H9 (cell line): ENCODE measurements at regions not wholly inside any gene's neighbourhood (a gene's known extent, or its start where the extent isn't known, plus 50 kb on each side); places are given as distances from the start of the nearest gene placed in this dataset.

Source experiments
- DNase-seq: peaks from one replicate; pipeline ENCODE4 v3.0.0-alpha.2; 2017
- H2AFZ ChIP-seq: one replicate; pipeline ENCODE4 v1.6.1; 2013; ENCODE audit warnings: mild to moderate bottlenecking, low read length, control low read depth, moderate library complexity
- H2AK5ac ChIP-seq: 2 replicates; pipeline ENCODE4 v1.6.1; 2013; ENCODE audit warnings: low read length, control low read depth, mixed read lengths; ENCODE audit not compliant: insufficient read length
- H2BK120ac ChIP-seq: one replicate; pipeline ENCODE4 v1.6.1; 2013; ENCODE audit warnings: low read depth, mild to moderate bottlenecking, low read length, control low read depth, inconsistent platforms; ENCODE audit not compliant: poor library complexity, severe bottlenecking
- H2BK12ac ChIP-seq: 2 replicates; pipeline ENCODE4 v1.6.1; 2013; ENCODE audit warnings: low read length, control low read depth, mixed read lengths, low read depth; ENCODE audit not compliant: insufficient read length
- H2BK15ac ChIP-seq: 2 replicates; pipeline ENCODE4 v1.6.1; 2013; ENCODE audit warnings: low read depth, low read length, control low read depth
- H2BK20ac ChIP-seq: one replicate; pipeline ENCODE4 v1.6.1; 2013; ENCODE audit warnings: low read depth, mild to moderate bottlenecking, low read length, control low read depth, inconsistent platforms; ENCODE audit not compliant: poor library complexity, severe bottlenecking
- H2BK5ac ChIP-seq: 2 replicates; pipeline ENCODE4 v1.6.1; 2013; ENCODE audit warnings: low read length, control low read depth, mixed read lengths; ENCODE audit not compliant: insufficient read length
- H3K14ac ChIP-seq: 2 replicates; pipeline ENCODE4 v1.6.1; 2013; ENCODE audit warnings: low read length, control low read depth; ENCODE audit not compliant: insufficient read depth
- H3K18ac ChIP-seq: 2 replicates; pipeline ENCODE4 v1.6.1; 2013; ENCODE audit warnings: low read depth, mild to moderate bottlenecking, mixed read lengths, low read length, control low read depth; ENCODE audit not compliant: insufficient read length
- H3K23ac ChIP-seq: 2 replicates; pipeline ENCODE4 v1.6.1; 2013; ENCODE audit warnings: low read length, control low read depth, mixed read lengths, low read depth; ENCODE audit not compliant: insufficient read length
- H3K23me2 ChIP-seq: 2 replicates; pipeline ENCODE4 v1.6.1; 2013; ENCODE audit warnings: low read depth, mild to moderate bottlenecking, mixed read lengths, low read length, control low read depth; ENCODE audit not compliant: insufficient read length, poor library complexity, severe bottlenecking
- H3K27ac ChIP-seq: 2 replicates; pipeline ENCODE4 v1.5.1; 2013; ENCODE audit warnings: low read length, control low read depth, mixed read lengths, low read depth; ENCODE audit not compliant: insufficient read length
- H3K27me3 ChIP-seq: 2 replicates; pipeline ENCODE4 v1.6.1; 2013; ENCODE audit warnings: low read length, control low read depth, inconsistent platforms; ENCODE audit not compliant: insufficient read depth
- H3K4ac ChIP-seq: 2 replicates; pipeline ENCODE4 v1.6.1; 2013; ENCODE audit warnings: low read depth, mild to moderate bottlenecking, control low read depth, inconsistent platforms, low read length, moderate library complexity
- H3K4me1 ChIP-seq: 2 replicates; pipeline ENCODE4 v1.6.1; 2013; ENCODE audit warnings: low read length, control low read depth, inconsistent platforms; ENCODE audit not compliant: insufficient read depth
- H3K4me2 ChIP-seq: 2 replicates; pipeline ENCODE4 v1.6.1; 2013; ENCODE audit warnings: low read length, control low read depth, mixed read lengths; ENCODE audit not compliant: insufficient read length, insufficient read depth
- H3K56ac ChIP-seq: 2 replicates; pipeline ENCODE4 v1.6.1; 2013; ENCODE audit warnings: low read depth, mild to moderate bottlenecking, mixed read lengths, low read length, control low read depth; ENCODE audit not compliant: insufficient read length
- H3K79me1 ChIP-seq: 2 replicates; pipeline ENCODE4 v1.6.1; 2013; ENCODE audit warnings: low read depth, mild to moderate bottlenecking, moderate library complexity, low read length, control low read depth, inconsistent platforms; ENCODE audit not compliant: insufficient read depth, poor library complexity, severe bottlenecking
- H3K79me2 ChIP-seq: 2 replicates; pipeline ENCODE4 v1.6.1; 2013; ENCODE audit warnings: low read length, control low read depth, inconsistent platforms; ENCODE audit not compliant: insufficient read depth
- H3K9ac ChIP-seq: 2 replicates; pipeline ENCODE4 v1.6.1; 2013; ENCODE audit warnings: low read length, control low read depth, mixed read lengths; ENCODE audit not compliant: insufficient read length; ENCODE audit errors: extremely low read depth
- H3K9me3 ChIP-seq: one replicate; pipeline ENCODE4 v1.6.1; 2013; ENCODE audit warnings: low read depth, low read length, inconsistent platforms; ENCODE audit not compliant: control insufficient read depth
- H3T11ph ChIP-seq: one replicate; pipeline ENCODE4 v1.6.1; 2013; ENCODE audit warnings: mild to moderate bottlenecking, low read length, control low read depth, inconsistent platforms
- H4K20me1 ChIP-seq: one replicate; pipeline ENCODE4 v1.6.1; 2013; ENCODE audit not compliant: control insufficient read depth, insufficient read length, insufficient read depth
- H4K5ac ChIP-seq: 2 replicates; pipeline ENCODE4 v1.6.1; 2013; ENCODE audit warnings: low read depth, mild to moderate bottlenecking, mixed read lengths, low read length, control low read depth; ENCODE audit not compliant: insufficient read length
- H4K8ac ChIP-seq: replicated peaks from 2 replicates; pipeline ENCODE4 v1.6.1; 2013; ENCODE audit warnings: low read length, control low read depth, mixed read lengths, low read depth; ENCODE audit not compliant: insufficient read length
- H4K91ac ChIP-seq: 2 replicates; pipeline ENCODE4 v1.6.1; 2013; ENCODE audit warnings: low read depth, mild to moderate bottlenecking, moderate library complexity, mixed read lengths, low read length, control low read depth; ENCODE audit not compliant: insufficient read length
- H3K27ac Mint-ChIP-seq, 3 experiments: 2 replicates in 2 of 3; 3 replicates in 1 of 3; pipeline ENCODE4 v1.8.0; 2020 to 2021; ENCODE audit warnings: mixed read lengths in 3 of 3, mild to moderate bottlenecking in 1 of 3, moderate library complexity in 1 of 3
- H3K27me3 Mint-ChIP-seq: 2 replicates; pipeline ENCODE4 v1.8.0; 2021; ENCODE audit warnings: low read depth, mild to moderate bottlenecking, moderate library complexity, mixed read lengths
- H3K36me3 Mint-ChIP-seq, 3 experiments: 2 replicates in 2 of 3; 3 replicates in 1 of 3; pipeline ENCODE4 v1.8.0; 2020 to 2021; ENCODE audit warnings: low read depth in 3 of 3, mixed read lengths in 3 of 3; ENCODE audit not compliant: insufficient read depth in 1 of 3
- H3K4me1 Mint-ChIP-seq, 2 experiments: 2 replicates each; pipeline ENCODE4 v1.8.0; 2020; ENCODE audit warnings: mixed read lengths in 2 of 2
- H3K4me3 Mint-ChIP-seq, 2 experiments: 2 replicates in 1 of 2; 3 replicates in 1 of 2; pipeline ENCODE4 v1.8.0; 2020 to 2021; ENCODE audit warnings: mild to moderate bottlenecking in 2 of 2, mixed read lengths in 2 of 2, moderate library complexity in 1 of 2
- H3K9me3 Mint-ChIP-seq, 2 experiments: 2 replicates in 1 of 2; 3 replicates in 1 of 2; pipeline ENCODE4 v1.8.0; 2020; ENCODE audit warnings: mild to moderate bottlenecking in 2 of 2, mixed read lengths in 2 of 2, moderate library complexity in 1 of 2
- WGBS: extraction: QIAGEN DNeasy Blood & Tissue Kit; methylation state at CpG from one replicate; pipeline ENCODE4 v1.1.7; 2013; ENCODE audit warnings: missing lambda C conversion rate, low lambda C conversion rate, mixed read lengths; ENCODE audit not compliant: insufficient read length; ENCODE audit errors: extremely low coverage; 5-methylcytosine and 5-hydroxymethylcytosine counted together
- TF ChIP-seq, protein P1 (sequence below): fragments of 200-600 bp; sonication (generic); conservative IDR thresholded peaks from 3 replicates; pipeline ENCODE4 v1.8.0; 2021; ENCODE audit warnings: antibody characterized with exemption, mild to moderate bottlenecking

DNA sequence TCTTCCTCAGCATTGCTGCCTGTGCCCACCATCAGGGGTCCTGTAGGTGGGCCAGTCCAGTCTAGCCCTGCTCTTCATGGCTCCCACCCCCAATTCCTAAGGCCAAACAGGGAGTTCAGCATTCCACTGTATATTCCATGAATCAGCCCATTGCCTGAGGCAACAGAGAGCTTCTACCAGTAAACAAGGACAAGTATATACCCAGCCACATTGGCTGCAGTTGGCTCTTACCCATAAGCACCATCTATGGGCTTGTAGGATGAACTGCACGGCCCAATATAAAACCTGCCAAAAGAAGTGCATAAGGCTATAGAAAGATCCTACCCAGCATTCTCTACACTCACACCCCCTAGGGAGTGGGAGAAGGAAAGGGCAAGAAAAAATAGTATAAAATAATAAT, 95.1 kb upstream of the SALL3 start:
- H3T11ph ChIP-seq, result no peak overlapping the region
- H2AK5ac ChIP-seq, result no peak overlapping the region
- no peak overlapping the region for H2BK20ac ChIP-seq
- peaks cover 7% of the 10 kb centered on the region for H3K9me3 ChIP-seq
- no peak overlapping the region for H4K91ac ChIP-seq
- Mint-ChIP-seq H3K27ac (no peak overlapping the region; a peak in 1 of 7 replicates), H3K9me3 (peaks cover 40 to 48% of the 10 kb centered on the region in 2 experiments), H3K27me3 (peaks cover 14% of the 10 kb centered on the region), H3K4me1 (no peaks in the 10 kb centered on the region), H3K36me3 (peaks cover 12 to 39% (median 21%) of the 10 kb centered on the region in 3 experiments), H3K4me3 (no peak overlapping the region)
- H3K23me2 ChIP-seq, result no peaks in the 10 kb centered on the region
- H3K14ac ChIP-seq, result no peak overlapping the region
- H2AFZ ChIP-seq, result no peak overlapping the region
- no peak overlapping the region for H4K8ac ChIP-seq
- TF ChIP-seq, protein P1, sequence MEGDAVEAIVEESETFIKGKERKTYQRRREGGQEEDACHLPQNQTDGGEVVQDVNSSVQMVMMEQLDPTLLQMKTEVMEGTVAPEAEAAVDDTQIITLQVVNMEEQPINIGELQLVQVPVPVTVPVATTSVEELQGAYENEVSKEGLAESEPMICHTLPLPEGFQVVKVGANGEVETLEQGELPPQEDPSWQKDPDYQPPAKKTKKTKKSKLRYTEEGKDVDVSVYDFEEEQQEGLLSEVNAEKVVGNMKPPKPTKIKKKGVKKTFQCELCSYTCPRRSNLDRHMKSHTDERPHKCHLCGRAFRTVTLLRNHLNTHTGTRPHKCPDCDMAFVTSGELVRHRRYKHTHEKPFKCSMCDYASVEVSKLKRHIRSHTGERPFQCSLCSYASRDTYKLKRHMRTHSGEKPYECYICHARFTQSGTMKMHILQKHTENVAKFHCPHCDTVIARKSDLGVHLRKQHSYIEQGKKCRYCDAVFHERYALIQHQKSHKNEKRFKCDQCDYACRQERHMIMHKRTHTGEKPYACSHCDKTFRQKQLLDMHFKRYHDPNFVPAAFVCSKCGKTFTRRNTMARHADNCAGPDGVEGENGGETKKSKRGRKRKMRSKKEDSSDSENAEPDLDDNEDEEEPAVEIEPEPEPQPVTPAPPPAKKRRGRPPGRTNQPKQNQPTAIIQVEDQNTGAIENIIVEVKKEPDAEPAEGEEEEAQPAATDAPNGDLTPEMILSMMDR, result peak; percentile 50
- no peak overlapping the region for H2BK120ac ChIP-seq
- no peak overlapping the region for H3K9ac ChIP-seq
- H2BK15ac ChIP-seq, result no peak overlapping the region
- no peak overlapping the region for H3K18ac ChIP-seq
- H4K5ac ChIP-seq, result no peak overlapping the region
- no peaks in the 10 kb centered on the region for H3K79me2 ChIP-seq
- no peak overlapping the region for H3K56ac ChIP-seq
- no peak for DNase-seq
- no peak overlapping the region for H3K4ac ChIP-seq
- H2BK5ac ChIP-seq, result no peak overlapping the region
- no peaks in the 10 kb centered on the region for H3K27me3 ChIP-seq
- H3K79me1 ChIP-seq, result no peaks in the 10 kb centered on the region
- H3K4me2 ChIP-seq, result no peak overlapping the region
- no CpG with 5 or more reads among the region's 1 CpG for WGBS
- no peak overlapping the region for H3K27ac ChIP-seq
- no peaks in the 10 kb centered on the region for H3K4me1 ChIP-seq
- H2BK12ac ChIP-seq, result no peak overlapping the region
- H4K20me1 ChIP-seq, result no peaks in the 10 kb centered on the region
- no peak overlapping the region for H3K23ac ChIP-seq
